WTC11 (cell line): ENCODE measurements at regions not wholly inside any gene's neighbourhood (a gene's known extent, or its start where the extent isn't known, plus 50 kb on each side); places are given as distances from the start of the nearest gene placed in this dataset.

Experiments
- ATAC-seq: fragments of 200-7000 bp; cut with Tn5 transposase; 2 replicates; pipeline ENCODE4 v1.10.0; 2021; ENCODE audit warnings: mild to moderate bottlenecking, moderate library complexity
- CTCF ChIA-PET: fragments of 300-600 bp; sonication (Branson Sonifier 250); formaldehyde crosslinking; loops from one replicate; lab custom pipeline; 2021; ENCODE audit warnings: antibody characterized with exemption; lab: Charles Lee
- POLR2A ChIA-PET: fragments of 350-600 bp; sonication (Branson Sonifier 250); formaldehyde crosslinking; loops from one replicate; lab custom pipeline; 2021; ENCODE audit warnings: antibody characterized with exemption; lab: Charles Lee
- DNase-seq: peaks from one replicate; pipeline ENCODE4 v3.0.0; 2021; ENCODE audit warnings: low spot score
- H3K27ac Mint-ChIP-seq: 2 replicates; pipeline ENCODE4 v1.8.0; 2021; ENCODE audit warnings: mixed read lengths
- H3K27me3 Mint-ChIP-seq: 2 replicates; pipeline ENCODE4 v1.8.0; 2021; ENCODE audit warnings: low read depth, mild to moderate bottlenecking, moderate library complexity, mixed read lengths
- H3K36me3 Mint-ChIP-seq: 2 replicates; pipeline ENCODE4 v1.8.0; 2021; ENCODE audit warnings: mixed read lengths
- H3K4me1 Mint-ChIP-seq: 2 replicates; pipeline ENCODE4 v1.8.0; 2022; ENCODE audit warnings: mixed read lengths
- H3K4me3 Mint-ChIP-seq: 2 replicates; pipeline ENCODE4 v1.8.0; 2021; ENCODE audit warnings: mild to moderate bottlenecking, moderate library complexity, mixed read lengths
- H3K9me3 Mint-ChIP-seq: 2 replicates; pipeline ENCODE4 v1.8.0; 2021; ENCODE audit warnings: mixed read lengths
- CREB1 ChIP-seq: sonication (generic); formaldehyde crosslinking; IDR thresholded peaks from 2 replicates; pipeline ENCODE4 v1.8.0; 2023; ENCODE audit warnings: mild to moderate bottlenecking, missing genetic modification reagents
- CREM ChIP-seq: sonication (generic); formaldehyde crosslinking; IDR thresholded peaks from 2 replicates; pipeline ENCODE4 v1.8.1; 2022; ENCODE audit warnings: mild to moderate bottlenecking, missing genetic modification reagents, moderate library complexity
- EMX1 ChIP-seq: fragments of 250-450 bp; sonication (Bioruptor Pico); IDR thresholded peaks from 2 replicates; pipeline ENCODE4 v1.8.0; 2021; ENCODE audit warnings: mild to moderate bottlenecking
- ETV6 ChIP-seq: sonication (generic); formaldehyde crosslinking; IDR thresholded peaks from 2 replicates; pipeline ENCODE4 v1.8.1; 2022; ENCODE audit warnings: mild to moderate bottlenecking, missing genetic modification reagents
- GABPB1 ChIP-seq: sonication (generic); formaldehyde crosslinking; IDR thresholded peaks from 2 replicates; pipeline ENCODE4 v1.8.1; 2023; ENCODE audit warnings: mild to moderate bottlenecking, missing genetic modification reagents
- HMGA2 ChIP-seq: fragments of 250-450 bp; sonication (Bioruptor Pico); IDR thresholded peaks from 2 replicates; pipeline ENCODE4 v1.4.0; 2021; ENCODE audit warnings: mild to moderate bottlenecking, moderate library complexity
- IRF1 ChIP-seq: sonication (generic); formaldehyde crosslinking; IDR thresholded peaks from 2 replicates; pipeline ENCODE4 v1.8.0; 2023; ENCODE audit warnings: missing genetic modification reagents
- NFE2L1 ChIP-seq: sonication (generic); formaldehyde crosslinking; IDR thresholded peaks from 2 replicates; pipeline ENCODE4 v1.8.1; 2023; ENCODE audit warnings: missing genetic modification reagents
- NR1H2 ChIP-seq: sonication (generic); formaldehyde crosslinking; IDR thresholded peaks from 2 replicates; pipeline ENCODE4 v1.9.0; 2021; ENCODE audit warnings: mild to moderate bottlenecking, moderate library complexity, missing genetic modification reagents
- PREB ChIP-seq: sonication (generic); formaldehyde crosslinking; IDR thresholded peaks from 2 replicates; pipeline ENCODE4 v1.8.1; 2022; ENCODE audit warnings: mild to moderate bottlenecking, missing genetic modification reagents, moderate library complexity, borderline replicate concordance
- PRRX2 ChIP-seq: fragments of 250-450 bp; sonication (Bioruptor Pico); IDR thresholded peaks from 2 replicates; pipeline ENCODE4 v1.8.0; 2021; ENCODE audit warnings: mild to moderate bottlenecking
- RELA ChIP-seq: sonication (generic); formaldehyde crosslinking; IDR thresholded peaks from 2 replicates; pipeline ENCODE4 v1.8.1; 2022; ENCODE audit warnings: missing genetic modification reagents, mild to moderate bottlenecking, borderline replicate concordance
- SMAD3 ChIP-seq: sonication (generic); formaldehyde crosslinking; IDR thresholded peaks from 2 replicates; pipeline ENCODE4 v1.8.0; 2022; ENCODE audit warnings: missing genetic modification reagents, mild to moderate bottlenecking, borderline replicate concordance
- SOX15 ChIP-seq: fragments of 250-450 bp; sonication (Bioruptor Pico); IDR thresholded peaks from 2 replicates; pipeline ENCODE4 v1.9.0; 2021; ENCODE audit warnings: mild to moderate bottlenecking
- ZNF263 ChIP-seq: sonication (generic); formaldehyde crosslinking; IDR thresholded peaks from 2 replicates; pipeline ENCODE4 v1.8.1; 2022; ENCODE audit warnings: low read depth, mild to moderate bottlenecking, moderate library complexity, missing genetic modification reagents
- ZNF317 ChIP-seq: sonication (generic); formaldehyde crosslinking; IDR thresholded peaks from 2 replicates; pipeline ENCODE4 v1.8.1; 2023; ENCODE audit warnings: low read depth, mild to moderate bottlenecking, moderate library complexity, missing genetic modification reagents, borderline replicate concordance
- TF ChIP-seq, protein P1 (sequence below): sonication (generic); formaldehyde crosslinking; IDR thresholded peaks from 2 replicates; pipeline ENCODE4 v1.8.0; 2023; ENCODE audit warnings: mild to moderate bottlenecking, missing genetic modification reagents
- TF ChIP-seq, protein P2 (sequence below): sonication (generic); formaldehyde crosslinking; conservative IDR thresholded peaks from 2 replicates; pipeline ENCODE4 v1.8.1; 2022; ENCODE audit warnings: mild to moderate bottlenecking, missing genetic modification reagents

GRCh38 chr14:22262881-22263280 lies 326.1 kb downstream of the DAD1 start (continued):
- TF ChIP-seq PREB (CRISPR knock-in tag) = no peak
- TF ChIP-seq, protein P1, sequence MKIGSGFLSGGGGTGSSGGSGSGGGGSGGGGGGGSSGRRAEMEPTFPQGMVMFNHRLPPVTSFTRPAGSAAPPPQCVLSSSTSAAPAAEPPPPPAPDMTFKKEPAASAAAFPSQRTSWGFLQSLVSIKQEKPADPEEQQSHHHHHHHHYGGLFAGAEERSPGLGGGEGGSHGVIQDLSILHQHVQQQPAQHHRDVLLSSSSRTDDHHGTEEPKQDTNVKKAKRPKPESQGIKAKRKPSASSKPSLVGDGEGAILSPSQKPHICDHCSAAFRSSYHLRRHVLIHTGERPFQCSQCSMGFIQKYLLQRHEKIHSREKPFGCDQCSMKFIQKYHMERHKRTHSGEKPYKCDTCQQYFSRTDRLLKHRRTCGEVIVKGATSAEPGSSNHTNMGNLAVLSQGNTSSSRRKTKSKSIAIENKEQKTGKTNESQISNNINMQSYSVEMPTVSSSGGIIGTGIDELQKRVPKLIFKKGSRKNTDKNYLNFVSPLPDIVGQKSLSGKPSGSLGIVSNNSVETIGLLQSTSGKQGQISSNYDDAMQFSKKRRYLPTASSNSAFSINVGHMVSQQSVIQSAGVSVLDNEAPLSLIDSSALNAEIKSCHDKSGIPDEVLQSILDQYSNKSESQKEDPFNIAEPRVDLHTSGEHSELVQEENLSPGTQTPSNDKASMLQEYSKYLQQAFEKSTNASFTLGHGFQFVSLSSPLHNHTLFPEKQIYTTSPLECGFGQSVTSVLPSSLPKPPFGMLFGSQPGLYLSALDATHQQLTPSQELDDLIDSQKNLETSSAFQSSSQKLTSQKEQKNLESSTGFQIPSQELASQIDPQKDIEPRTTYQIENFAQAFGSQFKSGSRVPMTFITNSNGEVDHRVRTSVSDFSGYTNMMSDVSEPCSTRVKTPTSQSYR (CRISPR knock-in tag) = no peak
- TF ChIP-seq RELA (CRISPR knock-in tag) = no peak
- TF ChIP-seq SOX15 (CRISPR knock-in tag) = no peak
- no peak for TF ChIP-seq ZNF263 (CRISPR knock-in tag)
- TF ChIP-seq ZNF317 (CRISPR knock-in tag) = no peak
- TF ChIP-seq SMAD3 (CRISPR knock-in tag) = no peak
- TF ChIP-seq NFE2L1 = no peak

- POLR2A ChIA-PET = interaction anchor here (0.7 kb wide), 1 partner anchor 49 kb away, joined by 5 read pairs; no protein-coding TSS in a partner anchor
- no peak overlapping the region for H3K27ac Mint-ChIP-seq
- CTCF ChIA-PET = interaction anchor here (1.4 kb wide), 1 partner anchor 54 kb away, joined by 4 read pairs; no protein-coding TSS in a partner anchor
Observed at GRCh38 chr14:22255017-22255950, 333.7 kb downstream of the DAD1 start.

More at GRCh38 chr14:22255017-22255950, 333.7 kb downstream of the DAD1 start:
- Mint-ChIP-seq H3K4me3 (no peak overlapping the region), H3K9me3 (peaks cover 6% of the 10 kb centered on the region; the same call in 1 of the 2 replicates)
- TF ChIP-seq, protein P1 (CRISPR knock-in tag) = no peak
- TF ChIP-seq PRRX2 (CRISPR knock-in tag) (no peak), IRF1 (CRISPR knock-in tag) (no peak), GABPB1 (CRISPR knock-in tag) (no peak), HMGA2 (CRISPR knock-in tag) (no peak), NR1H2 (CRISPR knock-in tag) (no peak), ETV6 (CRISPR knock-in tag) (no peak), CREM (CRISPR knock-in tag) (no peak), CREB1 (no peak), EMX1 (CRISPR knock-in tag) (no peak)
- TF ChIP-seq, protein P2, sequence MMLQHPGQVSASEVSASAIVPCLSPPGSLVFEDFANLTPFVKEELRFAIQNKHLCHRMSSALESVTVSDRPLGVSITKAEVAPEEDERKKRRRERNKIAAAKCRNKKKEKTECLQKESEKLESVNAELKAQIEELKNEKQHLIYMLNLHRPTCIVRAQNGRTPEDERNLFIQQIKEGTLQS = no peak
- TF ChIP-seq, all 79 proteins: peak for 0
- ATAC-seq (no peak), DNase-seq (no peak)
- H3K4me1 Mint-ChIP-seq = peaks cover 6% of the 10 kb centered on the region
- no peaks in the 10 kb centered on the region for H3K27me3 Mint-ChIP-seq
- no peaks in the 10 kb centered on the region for H3K36me3 Mint-ChIP-seq
